Calu3 (cell line): ENCODE measurements at regions not wholly inside any gene's neighbourhood (a gene's known extent, or its start where the extent isn't known, plus 50 kb on each side); places are given as distances from the start of the nearest gene placed in this dataset.

Source experiments
- BruUV-seq: library from RNA; stranded (reverse); fragments of 400-500 nt; replicated peaks from 2 replicates; lab custom pipeline; 2021; lab: Mats Ljungman, UMichigan
- CTCF ChIA-PET: fragments of 300-600 bp; sonication (Branson Sonifier 250); formaldehyde crosslinking; loops from one replicate; lab custom pipeline; 2022; ENCODE audit warnings: antibody characterized with exemption; lab: Charles Lee
- DNase-seq: peaks from one replicate; pipeline ENCODE4 v3.0.0; 2022
- H3K27ac Mint-ChIP-seq: one replicate; pipeline ENCODE4 v1.8.0; 2022; ENCODE audit warnings: mixed read lengths; ENCODE audit not compliant: unreplicated experiment
- H3K27me3 Mint-ChIP-seq: one replicate; pipeline ENCODE4 v1.8.0; 2022; ENCODE audit warnings: mixed read lengths; ENCODE audit not compliant: unreplicated experiment
- H3K36me3 Mint-ChIP-seq: one replicate; pipeline ENCODE4 v1.8.0; 2022; ENCODE audit warnings: mild to moderate bottlenecking, moderate library complexity, mixed read lengths; ENCODE audit not compliant: insufficient read depth, unreplicated experiment
- H3K4me1 Mint-ChIP-seq: one replicate; pipeline ENCODE4 v1.8.0; 2022; ENCODE audit warnings: mild to moderate bottlenecking, low read depth, mixed read lengths; ENCODE audit not compliant: unreplicated experiment
- H3K4me3 Mint-ChIP-seq: one replicate; pipeline ENCODE4 v1.8.0; 2022; ENCODE audit warnings: mild to moderate bottlenecking, low read depth, moderate library complexity, mixed read lengths; ENCODE audit not compliant: unreplicated experiment
- H3K9me3 Mint-ChIP-seq: one replicate; pipeline ENCODE4 v1.8.0; 2022; ENCODE audit warnings: low read depth, mixed read lengths; ENCODE audit not compliant: unreplicated experiment
- CTCF ChIP-seq: fragments of 200-600 bp; IDR thresholded peaks from one replicate; pipeline ENCODE4 v1.8.0; 2022; ENCODE audit warnings: antibody characterized with exemption; ENCODE audit not compliant: unreplicated experiment
- intact Hi-C: fragments of 100-400 bp; cut with micrococcal nuclease; formaldehyde crosslinking; loops from one replicate; pipeline ENCODE4 v1.10.0; 2022; ENCODE audit not compliant: unreplicated experiment

GRCh38 chr22:23375031-23375827 lies 194.9 kb downstream of the BCR start:
- no peak for DNase-seq
- no peak overlapping the region for H3K4me3 Mint-ChIP-seq
- H3K36me3 Mint-ChIP-seq, result no peaks in the 10 kb centered on the region
- no peaks in the 10 kb centered on the region for H3K9me3 Mint-ChIP-seq
- no peak overlapping the region for H3K27ac Mint-ChIP-seq
- peaks cover 48% of the 10 kb centered on the region for H3K27me3 Mint-ChIP-seq
- BruUV-seq, result no TSS peak
- no peaks in the 10 kb centered on the region for H3K4me1 Mint-ChIP-seq
- no peak for TF ChIP-seq CTCF
- CTCF ChIA-PET, result no interaction called here
- intact Hi-C loops, result no loop called here

- H3K36me3 Mint-ChIP-seq, result no peaks in the 10 kb centered on the region
- no peaks in the 10 kb centered on the region for H3K4me1 Mint-ChIP-seq
- intact Hi-C loops, result no loop called here
- BruUV-seq, result no TSS peak
- no peak overlapping the region for H3K4me3 Mint-ChIP-seq
- CTCF ChIA-PET, result no interaction called here
- no peak overlapping the region for H3K27ac Mint-ChIP-seq
- TF ChIP-seq CTCF, result no peak
- H3K27me3 Mint-ChIP-seq, result peaks cover 63% of the 10 kb centered on the region
- no peak for DNase-seq
- H3K9me3 Mint-ChIP-seq, result no peaks in the 10 kb centered on the region
These were observed 193.3 kb downstream of the BCR start for GRCh38 chr22:23373601-23374000.

- no TSS peak for BruUV-seq
- no peaks in the 10 kb centered on the region for H3K36me3 Mint-ChIP-seq
- no peaks in the 10 kb centered on the region for H3K4me1 Mint-ChIP-seq
- intact Hi-C loops, result no loop called here
- no peak for DNase-seq
- no peak for TF ChIP-seq CTCF
- H3K9me3 Mint-ChIP-seq, result no peaks in the 10 kb centered on the region
- CTCF ChIA-PET, result interaction anchor here (0.6 kb wide), 1 partner anchor 745 kb away, joined by 5 read pairs; no protein-coding TSS in a partner anchor
- H3K4me3 Mint-ChIP-seq, result no peak overlapping the region
- peaks cover 70% of the 10 kb centered on the region for H3K27me3 Mint-ChIP-seq
- H3K27ac Mint-ChIP-seq, result no peak overlapping the region
These were observed 189.9 kb downstream of the BCR start for GRCh38 chr22:23370251-23370650.

- Mint-ChIP-seq H3K4me3 (no peak overlapping the region), H3K4me1 (no peaks in the 10 kb centered on the region), H3K36me3 (no peaks in the 10 kb centered on the region), H3K27me3 (peaks cover 63% of the 10 kb centered on the region), H3K27ac (no peak overlapping the region), H3K9me3 (no peaks in the 10 kb centered on the region)
- no peak for TF ChIP-seq CTCF
- DNase-seq, result no peak
- no TSS peak for BruUV-seq
- intact Hi-C loops, result no loop called here
- CTCF ChIA-PET, result no interaction called here
These were observed 188.9 kb downstream of the BCR start for GRCh38 chr22:23369054-23369685.
